Transverse colon (tissue), 4 donors: ENCODE measurements at regions not wholly inside any gene's neighbourhood (a gene's known extent, or its start where the extent isn't known, plus 50 kb on each side); places are given as distances from the start of the nearest gene placed in this dataset.

Source experiments
- DNase-seq: peaks from one replicate; pipeline ENCODE4 v3.0.0-alpha.2; 2019
- H3K27ac ChIP-seq, 4 donors: fragments of 200-600 bp; sonication (generic); 2 replicates each; pipeline ENCODE4 v1.5.1; 2016 to 2018; ENCODE audit warnings: inconsistent platforms in 4 of 4
- H3K27me3 ChIP-seq: fragments of 200-600 bp; sonication (generic); 2 replicates; pipeline ENCODE4 v1.5.1; 2017; ENCODE audit warnings: inconsistent platforms
- H3K36me3 ChIP-seq, 4 donors: fragments of 200-600 bp; sonication (generic); 2 replicates each; pipeline ENCODE4 v1.5.1; 2017 to 2019; ENCODE audit warnings: inconsistent platforms in 4 of 4
- H3K4me1 ChIP-seq, 4 donors: fragments of 200-600 bp; sonication (generic); 2 replicates each; pipeline ENCODE4 v1.5.1; 2017 to 2020; ENCODE audit warnings: inconsistent platforms in 4 of 4
- H3K4me3 ChIP-seq, 4 donors: fragments of 200-600 bp; sonication (generic); 1 replicate in 1 of 4; 2 replicates in 3 of 4; pipeline versions ENCODE4 v1.5.1 to v1.6.1; 2017 to 2019; ENCODE audit warnings: inconsistent platforms in 4 of 4
- H3K9me3 ChIP-seq, 2 donors: fragments of 200-600 bp; sonication (generic); 2 replicates each; pipeline ENCODE4 v1.5.1; 2017 to 2019; ENCODE audit warnings: inconsistent platforms in 2 of 2
- CTCF ChIP-seq, 5 experiments: fragments of 200-600 bp in 3 of 5; fragments of 450-650 bp in 2 of 5; sonication (generic) in 3 of 5; IDR thresholded peaks; 1 replicate in 2 of 5; 2 replicates in 3 of 5; pipeline ENCODE4 v1.5.1; 2016 to 2017; ENCODE audit warnings: antibody characterized with exemption in 5 of 5, inconsistent platforms in 3 of 5, mild to moderate bottlenecking in 2 of 5, moderate library complexity in 1 of 5
- EP300 ChIP-seq: sonication (generic); formaldehyde crosslinking; IDR thresholded peaks from one replicate; pipeline ENCODE4 v1.6.1; 2017; ENCODE audit warnings: antibody characterized with exemption, low read depth
- POLR2A ChIP-seq: fragments of 450-650 bp; IDR thresholded peaks from one replicate; pipeline ENCODE4 v1.6.1; 2016; ENCODE audit warnings: antibody characterized with exemption, mild to moderate bottlenecking, moderate library complexity
- POLR2AphosphoS5 ChIP-seq, 3 donors: sonication (generic); formaldehyde crosslinking; IDR thresholded peaks; one replicate each; pipeline ENCODE4 v1.6.1; 2016; ENCODE audit warnings: antibody characterized with exemption in 3 of 3
- WGBS, 2 donors: methylation state at CpG; one replicate each; pipeline ENCODE4 v1.1.5; 2018; ENCODE audit warnings: low coverage in 1 of 2; 5-methylcytosine and 5-hydroxymethylcytosine counted together
- in situ Hi-C, 4 donors: fragments of 200-750 bp; cut with MboI; loops; one replicate each; pipeline versions ENCODE4 v1.15.0 to v1.15.1; 2017; ENCODE audit warnings: low sequenced_read_pairs in 3 of 4, low pct_ligation_motif_present in 1 of 4, low pct_unique_long_range_greater_than_20kb in 1 of 4
- intact Hi-C: fragments of 100-400 bp; cut with DNase I; formaldehyde crosslinking; loops from one replicate; pipeline ENCODE4 v1.15.1; 2023; ENCODE audit warnings: low total_unique reads

GRCh38 chr4:44017422-44017739 lies 431.2 kb downstream of the KCTD8 start:
- in situ Hi-C loops: no loop called here
- no peak overlapping the region for H3K27ac ChIP-seq
- no peaks in the 10 kb centered on the region for H3K36me3 ChIP-seq
- 91 to 100% methylated on average over 3 of the region's 3 CpGs for WGBS, 2 donors
- no peak overlapping the region for H3K4me3 ChIP-seq
- H3K27me3 ChIP-seq: no peaks in the 10 kb centered on the region
- DNase-seq: no peak
- H3K9me3 ChIP-seq: no peaks in the 10 kb centered on the region
- TF ChIP-seq EP300 (no peak), POLR2AphosphoS5 (IDR thresholded peaks at IDR 0.05) (no peak), CTCF (IDR thresholded peaks at IDR 0.05) (no peak), POLR2A (no peak)
- intact Hi-C loops: no loop called here
- H3K4me1 ChIP-seq: no peaks in the 10 kb centered on the region

GRCh38 chr4:44019721-44020120 lies 428.9 kb downstream of the KCTD8 start:
- intact Hi-C loops (no loop called here), in situ Hi-C loops (no loop called here)
- no peak for DNase-seq
- H3K4me1 ChIP-seq: no peaks in the 10 kb centered on the region
- WGBS, 2 donors: 40 to 52% methylated on average over 1 of the region's 1 CpG
- no peaks in the 10 kb centered on the region for H3K36me3 ChIP-seq
- no peaks in the 10 kb centered on the region for H3K27me3 ChIP-seq
- no peak overlapping the region for H3K4me3 ChIP-seq
- TF ChIP-seq POLR2A: no peak
- TF ChIP-seq EP300: no peak
- TF ChIP-seq POLR2AphosphoS5 (IDR thresholded peaks at IDR 0.05): no peak
- TF ChIP-seq CTCF (IDR thresholded peaks at IDR 0.05): no peak
- no peak overlapping the region for H3K27ac ChIP-seq
- H3K9me3 ChIP-seq: no peaks in the 10 kb centered on the region

GRCh38 chr4:44025376-44026020 lies 423.1 kb downstream of the KCTD8 start:
- WGBS, 2 donors: 54 to 56% methylated on average over 3 of the region's 3 CpGs
- no peak for DNase-seq
- Histone ChIP-seq H3K27ac (no peak overlapping the region), H3K9me3 (no peaks in the 10 kb centered on the region), H3K36me3 (no peaks in the 10 kb centered on the region), H3K4me3 (no peak overlapping the region), H3K27me3 (no peaks in the 10 kb centered on the region), H3K4me1 (no peaks in the 10 kb centered on the region)
- in situ Hi-C loops: no loop called here
- intact Hi-C loops: no loop called here
- TF ChIP-seq CTCF (IDR thresholded peaks at IDR 0.05) (no peak), EP300 (no peak), POLR2A (no peak), POLR2AphosphoS5 (IDR thresholded peaks at IDR 0.05) (no peak)

GRCh38 chr4:44038811-44039210 lies 409.8 kb downstream of the KCTD8 start:
- in situ Hi-C loops: no loop called here
- Histone ChIP-seq H3K4me1 (no peaks in the 10 kb centered on the region), H3K27ac (no peak overlapping the region), H3K27me3 (no peaks in the 10 kb centered on the region), H3K9me3 (no peaks in the 10 kb centered on the region), H3K36me3 (no peaks in the 10 kb centered on the region), H3K4me3 (no peak overlapping the region)
- intact Hi-C loops: no loop called here
- TF ChIP-seq EP300 (no peak), CTCF (IDR thresholded peaks at IDR 0.05) (no peak), POLR2AphosphoS5 (IDR thresholded peaks at IDR 0.05) (no peak)
- WGBS, 2 donors: 77 to 80% methylated on average over 2 of the region's 2 CpGs
- no peak for DNase-seq
